HUES48 (cell line): ENCODE measurements at regions not wholly inside any gene's neighbourhood (a gene's known extent, or its start where the extent isn't known, plus 50 kb on each side); places are given as distances from the start of the nearest gene placed in this dataset.

Source experiments
- H3K27ac ChIP-seq: one replicate; pipeline ENCODE4 v1.7.0; 2013; ENCODE audit warnings: low read depth, low read length, inconsistent platforms
- H3K27me3 ChIP-seq: 2 replicates; pipeline ENCODE4 v1.6.1; 2013; ENCODE audit warnings: mild to moderate bottlenecking, low read length; ENCODE audit not compliant: control insufficient read depth, insufficient read depth
- H3K36me3 ChIP-seq: 2 replicates; pipeline ENCODE4 v1.6.1; 2013; ENCODE audit warnings: low read length; ENCODE audit not compliant: control insufficient read depth, insufficient read depth
- H3K4me1 ChIP-seq: 2 replicates; pipeline ENCODE4 v1.6.1; 2013; ENCODE audit warnings: mild to moderate bottlenecking, low read length; ENCODE audit not compliant: control insufficient read depth, insufficient read depth
- H3K4me3 ChIP-seq: 2 replicates; pipeline ENCODE4 v1.5.1; 2013; ENCODE audit warnings: mild to moderate bottlenecking, low read depth, low read length
- H3K9ac ChIP-seq: 2 replicates; pipeline ENCODE4 v1.6.1; 2013; ENCODE audit warnings: mild to moderate bottlenecking, low read depth, low read length, moderate library complexity
- H3K9me3 ChIP-seq: 2 replicates; pipeline ENCODE4 v1.6.1; 2013; ENCODE audit warnings: low read length; ENCODE audit not compliant: control insufficient read depth, insufficient read depth

GRCh38 chr22:49721211-49721763 lies 106.4 kb downstream of the BRD1 start:
- no peak overlapping the region for H3K9ac ChIP-seq
- H3K4me1 ChIP-seq: peaks cover 6% of the 10 kb centered on the region; the same call in 1 of the 2 replicates
- H3K4me3 ChIP-seq: no peak overlapping the region
- H3K27ac ChIP-seq: no peak overlapping the region
- H3K27me3 ChIP-seq: peaks cover 22% of the 10 kb centered on the region
- no peaks in the 10 kb centered on the region for H3K36me3 ChIP-seq
- H3K9me3 ChIP-seq: no peaks in the 10 kb centered on the region

GRCh38 chr22:49720279-49720959 lies 107.3 kb downstream of the BRD1 start:
- Histone ChIP-seq H3K4me1 (peaks cover 6% of the 10 kb centered on the region; the same call in 1 of the 2 replicates), H3K27me3 (peaks cover 15% of the 10 kb centered on the region), H3K9me3 (no peaks in the 10 kb centered on the region), H3K4me3 (no peak overlapping the region), H3K9ac (no peak overlapping the region), H3K27ac (no peak overlapping the region), H3K36me3 (no peaks in the 10 kb centered on the region)

DNA sequence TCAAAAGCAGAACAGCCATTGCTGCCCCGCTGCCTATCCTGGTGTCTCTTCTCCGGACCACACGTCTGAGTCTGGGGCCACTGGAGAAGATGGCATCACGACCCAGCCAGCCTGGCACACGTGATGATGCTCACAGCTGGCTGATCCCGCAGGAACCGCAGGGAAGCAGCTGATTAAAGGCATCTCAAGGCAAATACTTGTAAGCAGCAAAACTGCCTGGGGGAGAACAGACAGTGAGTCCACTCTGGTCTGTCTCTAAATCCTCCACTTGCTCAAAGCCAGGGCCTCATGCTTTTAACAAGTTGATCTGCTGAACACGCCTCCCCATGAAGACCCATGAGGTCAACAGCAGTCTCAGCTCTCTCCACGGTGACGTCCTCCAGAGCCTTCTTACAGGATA lies 108.6 kb downstream of the BRD1 start:
- Histone ChIP-seq H3K36me3 (no peaks in the 10 kb centered on the region), H3K4me3 (no peak overlapping the region), H3K9me3 (no peaks in the 10 kb centered on the region), H3K27me3 (peaks cover 3% of the 10 kb centered on the region), H3K4me1 (peaks cover 6% of the 10 kb centered on the region; the same call in 1 of the 2 replicates), H3K9ac (no peak overlapping the region), H3K27ac (no peak overlapping the region)

DNA sequence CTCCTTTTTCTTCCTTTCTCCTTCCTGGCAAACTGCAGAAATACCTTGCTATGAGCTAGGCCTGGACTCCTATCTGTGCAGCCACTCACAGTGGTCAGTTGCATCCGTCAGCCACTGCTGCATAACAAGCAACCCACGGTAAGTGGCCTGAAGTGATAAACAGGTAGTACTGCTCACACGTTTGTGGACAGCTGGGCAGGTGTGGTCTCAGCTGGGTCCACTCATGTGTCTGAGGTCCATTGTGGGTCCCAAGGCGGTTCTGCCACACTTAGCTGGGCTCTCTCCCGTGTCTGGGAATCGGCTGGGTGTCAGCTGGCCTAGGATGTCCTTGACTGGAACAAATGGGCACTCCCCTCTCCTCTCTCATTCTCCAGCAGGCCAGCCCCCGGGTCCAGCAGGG lies 109.3 kb downstream of the BRD1 start:
- Histone ChIP-seq H3K9ac (no peak overlapping the region), H3K4me3 (no peak overlapping the region), H3K27me3 (no peaks in the 10 kb centered on the region), H3K4me1 (peaks cover 6% of the 10 kb centered on the region; the same call in 1 of the 2 replicates), H3K9me3 (no peaks in the 10 kb centered on the region), H3K27ac (no peak overlapping the region), H3K36me3 (no peaks in the 10 kb centered on the region)

DNA sequence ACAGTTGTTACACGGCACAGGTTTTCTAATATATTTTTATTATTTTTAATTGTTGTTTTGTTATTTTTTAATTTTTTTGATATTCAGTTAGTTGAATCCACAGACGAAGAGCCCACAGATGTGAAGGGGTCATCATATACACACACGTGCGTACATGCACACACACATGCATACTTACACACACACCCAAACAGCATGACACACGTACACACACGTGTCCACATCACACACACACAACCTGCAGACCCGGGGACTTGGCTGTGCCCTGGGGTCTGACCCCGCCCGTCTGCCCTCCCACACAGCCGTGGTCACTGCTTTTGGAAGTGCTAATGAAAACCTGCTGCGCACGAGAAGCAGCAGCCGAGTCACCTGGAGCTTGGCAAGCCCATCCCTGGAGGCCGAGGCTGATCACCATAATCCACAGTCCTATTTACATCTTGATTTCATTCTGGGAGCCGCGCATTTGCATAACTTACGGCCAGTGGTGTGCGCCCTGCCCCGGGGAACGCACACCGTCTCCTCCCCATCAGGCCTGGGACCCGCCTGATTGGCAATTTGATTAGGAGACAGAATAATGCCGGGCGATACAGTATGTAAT lies 110.3 kb downstream of the BRD1 start:
- Histone ChIP-seq H3K4me1 (peaks cover 6% of the 10 kb centered on the region; the same call in 1 of the 2 replicates), H3K9me3 (no peaks in the 10 kb centered on the region), H3K27ac (no peak overlapping the region), H3K9ac (no peak overlapping the region), H3K36me3 (no peaks in the 10 kb centered on the region), H3K4me3 (no peak overlapping the region), H3K27me3 (no peaks in the 10 kb centered on the region)

DNA sequence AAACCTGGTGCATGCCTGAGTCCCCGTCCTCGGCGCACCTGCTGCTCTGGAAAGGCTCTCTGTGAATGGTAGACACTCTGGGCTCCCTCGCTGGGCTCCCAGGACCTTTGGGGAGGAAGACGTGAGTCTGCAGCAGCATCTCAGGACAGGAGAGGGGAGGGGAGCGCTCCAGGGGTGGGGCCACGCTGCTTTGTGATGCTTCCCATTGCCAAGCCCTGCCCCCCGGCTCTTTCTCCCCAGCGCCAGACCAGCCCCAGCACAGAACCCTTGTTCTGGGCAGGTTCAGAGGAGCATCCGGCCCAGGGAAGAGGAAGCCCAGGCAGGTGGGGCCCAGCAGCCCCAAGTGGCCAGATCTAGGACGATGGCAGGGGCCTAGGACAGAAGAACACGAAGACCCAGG lies 111.2 kb downstream of the BRD1 start:
- no peak overlapping the region for H3K4me3 ChIP-seq
- H3K9me3 ChIP-seq: no peaks in the 10 kb centered on the region
- H3K36me3 ChIP-seq: no peaks in the 10 kb centered on the region
- no peak overlapping the region for H3K27ac ChIP-seq
- no peaks in the 10 kb centered on the region for H3K27me3 ChIP-seq
- peaks cover 6% of the 10 kb centered on the region; the same call in 1 of the 2 replicates for H3K4me1 ChIP-seq
- no peak overlapping the region for H3K9ac ChIP-seq

- Histone ChIP-seq H3K4me1 (peaks cover 6% of the 10 kb centered on the region; the same call in 1 of the 2 replicates), H3K9ac (no peak overlapping the region), H3K27me3 (no peaks in the 10 kb centered on the region), H3K9me3 (no peaks in the 10 kb centered on the region), H3K4me3 (no peak overlapping the region), H3K27ac (no peak overlapping the region), H3K36me3 (no peaks in the 10 kb centered on the region)
Observed at GRCh38 chr22:49715450-49715849, 112.2 kb downstream of the BRD1 start.

DNA sequence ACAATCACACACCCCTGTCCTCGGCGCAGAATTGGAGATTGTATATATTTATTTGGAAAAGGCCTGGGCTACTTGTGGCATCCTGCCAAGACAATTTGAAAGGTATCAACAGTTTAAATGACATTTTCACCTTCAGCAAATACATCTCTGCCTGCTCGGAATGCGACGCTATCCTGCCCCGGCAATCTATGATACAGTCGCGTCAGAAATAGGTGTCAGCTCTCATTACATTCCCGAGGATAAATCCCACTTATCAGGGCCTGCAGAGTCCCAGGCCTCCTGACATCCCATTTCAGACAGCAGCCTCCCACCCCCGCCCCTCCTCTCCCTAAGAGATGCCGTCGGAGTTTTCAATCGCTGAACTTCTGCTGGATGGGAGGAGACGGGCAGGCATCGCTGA lies 114.7 kb downstream of the BRD1 start:
- Histone ChIP-seq H3K9me3 (no peaks in the 10 kb centered on the region), H3K4me1 (peaks cover 6% of the 10 kb centered on the region; the same call in 1 of the 2 replicates), H3K27me3 (no peaks in the 10 kb centered on the region), H3K4me3 (no peak overlapping the region), H3K27ac (no peak overlapping the region), H3K36me3 (no peaks in the 10 kb centered on the region), H3K9ac (no peak overlapping the region)

GRCh38 chr22:49712195-49712791 lies 115.4 kb downstream of the BRD1 start:
- Histone ChIP-seq H3K9ac (no peak overlapping the region), H3K9me3 (no peaks in the 10 kb centered on the region), H3K4me3 (no peak overlapping the region), H3K4me1 (peaks cover 4% of the 10 kb centered on the region; the same call in 1 of the 2 replicates), H3K27ac (no peak overlapping the region), H3K27me3 (no peaks in the 10 kb centered on the region), H3K36me3 (no peaks in the 10 kb centered on the region)

DNA sequence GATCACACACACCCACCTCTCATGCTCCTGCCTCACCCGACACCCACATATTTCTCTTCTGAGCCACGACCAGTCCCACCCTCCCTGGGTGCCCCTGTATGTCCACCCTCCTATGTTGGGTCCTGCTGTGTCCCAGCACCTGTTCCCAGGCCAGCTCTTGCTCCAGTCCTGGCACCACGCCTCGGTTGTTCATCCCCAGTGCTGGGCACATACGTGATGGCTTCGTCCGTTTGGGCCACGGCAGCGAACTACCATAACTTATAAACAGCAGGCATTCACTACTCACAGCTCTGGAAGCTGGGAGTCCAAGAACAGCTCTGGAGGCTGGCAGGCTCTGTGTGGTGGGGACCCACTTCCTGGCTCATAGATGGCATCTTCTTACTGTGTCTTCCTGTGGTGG lies 116.9 kb downstream of the BRD1 start:
- H3K9ac ChIP-seq: no peak overlapping the region
- no peaks in the 10 kb centered on the region for H3K9me3 ChIP-seq
- no peaks in the 10 kb centered on the region for H3K27me3 ChIP-seq
- H3K36me3 ChIP-seq: no peaks in the 10 kb centered on the region
- H3K27ac ChIP-seq: no peak overlapping the region
- no peak overlapping the region for H3K4me3 ChIP-seq
- no peaks in the 10 kb centered on the region for H3K4me1 ChIP-seq

- H3K27ac ChIP-seq: no peak overlapping the region
- H3K27me3 ChIP-seq: no peaks in the 10 kb centered on the region
- no peak overlapping the region for H3K4me3 ChIP-seq
- no peaks in the 10 kb centered on the region for H3K4me1 ChIP-seq
- H3K9ac ChIP-seq: no peak overlapping the region
- H3K9me3 ChIP-seq: no peaks in the 10 kb centered on the region
- H3K36me3 ChIP-seq: no peaks in the 10 kb centered on the region
Observed at GRCh38 chr22:49709464-49709863, 118.2 kb downstream of the BRD1 start.
